ENCODE measurements at regions not wholly inside any gene's neighbourhood (a gene's known extent, or its start where the extent isn't known, plus 50 kb on each side); places are given as distances from the start of the nearest gene placed in this dataset.

DNA sequence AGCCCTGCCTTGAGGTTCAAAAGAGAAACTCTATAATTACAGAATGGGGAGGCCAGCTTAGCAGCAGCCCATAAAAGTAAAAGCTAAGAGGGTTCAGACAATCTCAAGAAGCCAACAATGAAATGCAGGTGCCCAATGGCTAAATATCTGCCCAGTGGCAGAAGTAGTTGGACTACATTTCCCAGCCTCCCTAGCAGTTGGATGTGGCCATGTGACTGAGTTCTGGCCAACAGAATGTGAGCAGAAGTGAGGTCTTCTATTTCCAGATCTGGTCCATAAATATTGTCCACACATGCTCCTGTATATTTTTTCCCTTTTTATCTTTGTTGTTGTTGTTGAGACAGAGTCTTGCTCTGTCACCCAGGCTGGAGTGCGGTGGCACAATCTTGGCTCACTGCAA, 127.9 kb upstream of the NHS start:
- no peak for TF ChIP-seq EZH2 (IDR thresholded peaks at IDR 0.05; ENCODE audit: low read length)
- TF ChIP-seq, protein P1, sequence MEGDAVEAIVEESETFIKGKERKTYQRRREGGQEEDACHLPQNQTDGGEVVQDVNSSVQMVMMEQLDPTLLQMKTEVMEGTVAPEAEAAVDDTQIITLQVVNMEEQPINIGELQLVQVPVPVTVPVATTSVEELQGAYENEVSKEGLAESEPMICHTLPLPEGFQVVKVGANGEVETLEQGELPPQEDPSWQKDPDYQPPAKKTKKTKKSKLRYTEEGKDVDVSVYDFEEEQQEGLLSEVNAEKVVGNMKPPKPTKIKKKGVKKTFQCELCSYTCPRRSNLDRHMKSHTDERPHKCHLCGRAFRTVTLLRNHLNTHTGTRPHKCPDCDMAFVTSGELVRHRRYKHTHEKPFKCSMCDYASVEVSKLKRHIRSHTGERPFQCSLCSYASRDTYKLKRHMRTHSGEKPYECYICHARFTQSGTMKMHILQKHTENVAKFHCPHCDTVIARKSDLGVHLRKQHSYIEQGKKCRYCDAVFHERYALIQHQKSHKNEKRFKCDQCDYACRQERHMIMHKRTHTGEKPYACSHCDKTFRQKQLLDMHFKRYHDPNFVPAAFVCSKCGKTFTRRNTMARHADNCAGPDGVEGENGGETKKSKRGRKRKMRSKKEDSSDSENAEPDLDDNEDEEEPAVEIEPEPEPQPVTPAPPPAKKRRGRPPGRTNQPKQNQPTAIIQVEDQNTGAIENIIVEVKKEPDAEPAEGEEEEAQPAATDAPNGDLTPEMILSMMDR (optimal IDR thresholded peaks at IDR 0.05 in 1 of 3, IDR thresholded peaks at IDR 0.05 in 1 of 3, conservative IDR thresholded peaks at IDR 0.05 in 1 of 3; ENCODE audit: extremely low read depth in 1 of 3, insufficient read depth in 2 of 3, low read length in 3 of 3) = no peak
